ENCODE measurements at regions not wholly inside any gene's neighbourhood (a gene's known extent, or its start where the extent isn't known, plus 50 kb on each side); places are given as distances from the start of the nearest gene placed in this dataset.
A peak's percentile ranks its signal among the peaks of the same experiment; 100 is the strongest.

GRCh38 chr6:26172608-26172968 lies 85.4 kb downstream of the HFE start:
- Histone ChIP-seq H3K9ac (peak overlapping the region; percentile 15), H3K4me3 (ENCODE audit: low read depth, low read length) (peak overlapping the region; percentile 84), H3K27ac (peak overlapping the region; percentile 89), H3K36me3 (ENCODE audit: control insufficient read depth, insufficient read depth, low read length) (no peaks in the 10 kb centered on the region), H2AFZ (peak overlapping the region; percentile 93), H3K4me2 (ENCODE audit: low read length) (peak overlapping the region; percentile 88), H3K4me1 (no peaks in the 10 kb centered on the region), H3K27me3 (ENCODE audit: control insufficient read depth, insufficient read depth, low read length) (no peaks in the 10 kb centered on the region), H3K9me3 (ENCODE audit: control insufficient read depth, low read length) (no peaks in the 10 kb centered on the region), H3K79me2 (no peaks in the 10 kb centered on the region)
- no peak for TF ChIP-seq CTCF (IDR thresholded peaks at IDR 0.05)

GRCh38 chr6:26173836-26174145 lies 86.6 kb downstream of the HFE start:
- no peaks in the 10 kb centered on the region for H3K9me3 ChIP-seq (ENCODE audit: control insufficient read depth, low read length)
- H3K27me3 ChIP-seq (ENCODE audit: control insufficient read depth, insufficient read depth, low read length): no peaks in the 10 kb centered on the region
- no peak overlapping the region for H2AFZ ChIP-seq

GRCh38 chr6:26175033-26175427 lies 87.8 kb downstream of the HFE start:
- no peak overlapping the region for H3K27ac ChIP-seq
- no peaks in the 10 kb centered on the region for H3K4me1 ChIP-seq
- H2AFZ ChIP-seq: no peak overlapping the region
- H3K4me2 ChIP-seq (ENCODE audit: low read length): no peak overlapping the region
- H3K4me3 ChIP-seq (ENCODE audit: low read depth, low read length): peak overlapping the region; percentile 9
- no peaks in the 10 kb centered on the region for H3K79me2 ChIP-seq
- H3K36me3 ChIP-seq (ENCODE audit: control insufficient read depth, insufficient read depth, low read length): no peaks in the 10 kb centered on the region
- no peak for TF ChIP-seq CTCF (IDR thresholded peaks at IDR 0.05)
- H3K27me3 ChIP-seq (ENCODE audit: control insufficient read depth, insufficient read depth, low read length): no peaks in the 10 kb centered on the region
- H3K9me3 ChIP-seq (ENCODE audit: control insufficient read depth, low read length): no peaks in the 10 kb centered on the region
- H3K9ac ChIP-seq: no peak overlapping the region

More at GRCh38 chr6:26173836-26174145, 86.6 kb downstream of the HFE start:
- Histone ChIP-seq H3K4me2 (ENCODE audit: low read length) (no peak overlapping the region), H3K27ac (no peak overlapping the region), H3K36me3 (ENCODE audit: control insufficient read depth, insufficient read depth, low read length) (no peaks in the 10 kb centered on the region), H3K9ac (no peak overlapping the region), H3K4me3 (ENCODE audit: low read depth, low read length) (no peak overlapping the region), H3K79me2 (no peaks in the 10 kb centered on the region), H3K4me1 (no peaks in the 10 kb centered on the region)
- TF ChIP-seq CTCF (IDR thresholded peaks at IDR 0.05): no peak

GRCh38 chr6:26175428-26176181 lies 88.4 kb downstream of the HFE start:
- H2AFZ ChIP-seq: no peak overlapping the region
- no peaks in the 10 kb centered on the region for H3K4me1 ChIP-seq
- peak overlapping the region; percentile 9 for H3K4me3 ChIP-seq (ENCODE audit: low read depth, low read length)
- no peaks in the 10 kb centered on the region for H3K36me3 ChIP-seq (ENCODE audit: control insufficient read depth, insufficient read depth, low read length)
- no peak overlapping the region for H3K27ac ChIP-seq
- H3K27me3 ChIP-seq (ENCODE audit: control insufficient read depth, insufficient read depth, low read length): no peaks in the 10 kb centered on the region
- peak; percentile 57 for TF ChIP-seq CTCF (IDR thresholded peaks at IDR 0.05)
- H3K4me2 ChIP-seq (ENCODE audit: low read length): no peak overlapping the region
- H3K79me2 ChIP-seq: no peaks in the 10 kb centered on the region
- no peak overlapping the region for H3K9ac ChIP-seq
- no peaks in the 10 kb centered on the region for H3K9me3 ChIP-seq (ENCODE audit: control insufficient read depth, low read length)

- Histone ChIP-seq H2AFZ (no peak overlapping the region), H3K4me2 (ENCODE audit: low read length) (no peak overlapping the region), H3K4me3 (ENCODE audit: low read depth, low read length) (no peak overlapping the region), H3K4me1 (peaks cover 4% of the 10 kb centered on the region), H3K27ac (no peak overlapping the region), H3K79me2 (no peaks in the 10 kb centered on the region), H3K27me3 (ENCODE audit: control insufficient read depth, insufficient read depth, low read length) (no peaks in the 10 kb centered on the region), H3K9me3 (ENCODE audit: control insufficient read depth, low read length) (no peaks in the 10 kb centered on the region), H3K36me3 (ENCODE audit: control insufficient read depth, insufficient read depth, low read length) (no peaks in the 10 kb centered on the region), H3K9ac (no peak overlapping the region)
- TF ChIP-seq CTCF (IDR thresholded peaks at IDR 0.05): no peak
Observed at GRCh38 chr6:26179675-26180074, 92.4 kb downstream of the HFE start.
